Dendritic cell treated with granulocyte-macrophage colony-stimulating factor and Interleukin-4, amounts not matched to agents 40 ng/mL and 50 ng/mL, for 4 days (primary cell): ENCODE measurements at regions not wholly inside any gene's neighbourhood (a gene's known extent, or its start where the extent isn't known, plus 50 kb on each side); places are given as distances from the start of the nearest gene placed in this dataset.
"Not testable (repeated sequence)": the region's sequence is repeated elsewhere in the genome, so short reads cannot be mapped to it uniquely, and the experiment has no call there.

Experiments
- H3K27ac Mint-ChIP-seq: one replicate; pipeline ENCODE4 v1.8.0; 2022; ENCODE audit warnings: mild to moderate bottlenecking, mixed read lengths
- H3K27me3 Mint-ChIP-seq: one replicate; pipeline ENCODE4 v1.8.0; 2022; ENCODE audit warnings: mild to moderate bottlenecking, mixed read lengths
- H3K36me3 Mint-ChIP-seq: one replicate; pipeline ENCODE4 v1.8.0; 2022; ENCODE audit warnings: low read depth, mixed read lengths
- H3K4me1 Mint-ChIP-seq: one replicate; pipeline ENCODE4 v1.8.0; 2022; ENCODE audit warnings: low read depth, mixed read lengths
- H3K4me3 Mint-ChIP-seq: one replicate; pipeline ENCODE4 v1.8.0; 2022; ENCODE audit warnings: mild to moderate bottlenecking, moderate library complexity, mixed read lengths
- H3K9me3 Mint-ChIP-seq: one replicate; pipeline ENCODE4 v1.8.0; 2022; ENCODE audit warnings: mixed read lengths
- intact Hi-C: fragments of 100-400 bp; cut with micrococcal nuclease; formaldehyde crosslinking; loops from one replicate; pipeline ENCODE4 v1.15.0; 2022

- no peak overlapping the region for H3K27ac Mint-ChIP-seq
- intact Hi-C loops = no loop called here
- H3K27me3 Mint-ChIP-seq = no peaks in the 10 kb centered on the region
- no peak overlapping the region for H3K4me3 Mint-ChIP-seq
- H3K36me3 Mint-ChIP-seq = no peaks in the 10 kb centered on the region
- no peaks in the 10 kb centered on the region for H3K4me1 Mint-ChIP-seq
- no peaks in the 10 kb centered on the region for H3K9me3 Mint-ChIP-seq
These were observed 983.6 kb downstream of the VRK1 start for GRCh38 chr14:97780804-97781203.

DNA sequence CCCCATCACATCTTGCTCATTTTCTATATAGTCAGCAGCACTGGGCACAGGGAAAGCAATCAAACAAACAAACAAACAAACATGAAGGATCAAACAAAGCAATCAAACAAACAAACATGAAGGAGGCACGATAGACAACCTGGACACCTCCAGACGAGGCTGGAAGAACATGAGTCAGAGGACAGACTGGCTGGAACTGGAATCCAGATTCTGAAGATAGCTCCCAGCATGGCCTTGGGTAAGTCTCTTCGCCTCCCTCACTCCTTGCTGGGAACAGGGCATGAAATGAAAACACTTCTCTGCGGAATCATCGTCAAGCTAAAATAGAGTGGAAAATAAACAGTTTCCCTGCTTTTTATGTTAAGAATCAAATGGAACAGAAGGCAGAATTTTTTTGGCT, 984.8 kb downstream of the VRK1 start:
- intact Hi-C loops = no loop called here
- Mint-ChIP-seq H3K36me3 (no peaks in the 10 kb centered on the region), H3K9me3 (no peaks in the 10 kb centered on the region), H3K4me1 (no peaks in the 10 kb centered on the region), H3K27me3 (no peaks in the 10 kb centered on the region), H3K4me3 (no peak overlapping the region), H3K27ac (no peak overlapping the region)

DNA sequence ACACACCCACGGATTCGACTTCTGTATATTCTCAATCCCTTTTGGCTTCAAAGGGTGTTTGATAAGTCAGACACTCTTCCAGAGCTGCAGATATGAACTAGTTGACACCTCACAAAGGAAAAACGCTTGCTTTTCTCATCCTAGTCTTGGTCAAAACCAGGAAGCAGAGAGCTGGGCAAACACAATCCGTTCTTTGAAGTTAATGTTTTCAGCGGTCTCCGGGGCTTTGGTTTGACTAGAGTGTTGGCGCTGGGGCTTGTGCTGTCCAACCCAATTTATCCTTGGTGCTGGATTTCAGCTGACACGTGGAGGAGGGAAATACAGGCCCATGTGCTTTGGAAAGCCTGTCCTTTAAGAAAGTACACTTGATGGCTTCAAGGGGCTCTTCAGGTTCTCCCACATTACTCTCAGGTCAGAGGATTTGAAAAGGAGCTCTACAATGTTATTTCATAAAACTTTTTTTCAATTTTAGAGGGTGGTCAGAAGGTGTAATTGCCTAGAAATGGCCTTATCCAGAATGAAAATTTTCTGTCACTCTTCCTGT, 985.8 kb downstream of the VRK1 start:
- no peak overlapping the region for H3K4me3 Mint-ChIP-seq
- no peaks in the 10 kb centered on the region for H3K36me3 Mint-ChIP-seq
- intact Hi-C loops = no loop called here
- no peaks in the 10 kb centered on the region for H3K4me1 Mint-ChIP-seq
- no peaks in the 10 kb centered on the region for H3K9me3 Mint-ChIP-seq
- no peaks in the 10 kb centered on the region for H3K27me3 Mint-ChIP-seq
- H3K27ac Mint-ChIP-seq = no peak overlapping the region

DNA sequence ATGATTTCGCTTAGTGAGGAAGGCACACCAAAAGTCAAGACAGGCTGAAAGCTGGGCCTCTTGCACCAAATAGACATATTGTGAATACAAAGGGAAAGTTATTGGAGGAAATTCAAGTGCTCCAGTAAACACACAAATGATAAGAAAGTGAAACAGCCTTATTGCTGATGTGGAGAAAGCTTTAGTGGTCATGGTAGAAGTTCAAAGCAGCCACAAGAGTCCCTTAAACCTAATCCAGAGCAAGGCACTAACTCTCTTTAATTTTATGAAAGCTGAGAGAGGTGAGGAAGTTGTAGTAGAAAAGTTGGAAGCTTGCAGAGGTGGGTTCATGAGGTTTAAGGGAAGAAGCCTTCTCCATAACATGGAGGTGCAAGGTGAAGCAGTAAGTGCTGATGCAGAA, 988.3 kb downstream of the VRK1 start:
- Mint-ChIP-seq H3K27me3 (no peaks in the 10 kb centered on the region), H3K9me3 (no peaks in the 10 kb centered on the region), H3K36me3 (no peaks in the 10 kb centered on the region), H3K27ac (no peak overlapping the region), H3K4me1 (no peaks in the 10 kb centered on the region), H3K4me3 (no peak overlapping the region)
- intact Hi-C loops = no loop called here

DNA sequence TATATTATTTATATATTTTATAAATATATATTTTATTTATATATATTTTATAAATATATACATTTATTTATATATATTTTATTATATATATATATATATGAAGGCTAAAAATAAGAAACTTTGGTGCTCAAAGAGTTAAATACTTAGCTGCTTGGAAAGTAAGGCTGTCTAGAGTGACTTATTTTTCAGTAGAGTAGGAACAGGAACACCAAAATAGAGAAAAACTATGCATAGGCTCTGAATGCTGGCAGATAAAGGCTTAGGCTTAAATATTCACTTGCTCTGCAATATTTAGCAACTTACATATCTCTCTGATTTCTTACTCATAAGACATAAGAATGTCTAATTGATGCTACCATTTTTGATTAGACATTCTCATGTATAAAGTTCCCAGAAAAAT, 991.2 kb downstream of the VRK1 start:
- H3K27me3 Mint-ChIP-seq = no peaks in the 10 kb centered on the region
- H3K4me1 Mint-ChIP-seq = no peaks in the 10 kb centered on the region
- no peak overlapping the region for H3K27ac Mint-ChIP-seq
- H3K4me3 Mint-ChIP-seq = no peak overlapping the region
- intact Hi-C loops = no loop called here
- H3K9me3 Mint-ChIP-seq = no peaks in the 10 kb centered on the region
- H3K36me3 Mint-ChIP-seq = no peaks in the 10 kb centered on the region

- H3K27ac Mint-ChIP-seq = no peak overlapping the region
- H3K36me3 Mint-ChIP-seq = no peaks in the 10 kb centered on the region
- no peaks in the 10 kb centered on the region for H3K4me1 Mint-ChIP-seq
- no peaks in the 10 kb centered on the region for H3K9me3 Mint-ChIP-seq
- no peaks in the 10 kb centered on the region for H3K27me3 Mint-ChIP-seq
- intact Hi-C loops = no loop called here
- no peak overlapping the region for H3K4me3 Mint-ChIP-seq
These were observed 991.8 kb downstream of the VRK1 start for GRCh38 chr14:97788846-97789526.

- Mint-ChIP-seq H3K9me3 (no peaks in the 10 kb centered on the region), H3K27ac (no peak overlapping the region), H3K4me1 (no peaks in the 10 kb centered on the region), H3K4me3 (no peak overlapping the region), H3K36me3 (no peaks in the 10 kb centered on the region), H3K27me3 (no peaks in the 10 kb centered on the region)
- intact Hi-C loops = no loop called here
These were observed 993.9 kb downstream of the VRK1 start for GRCh38 chr14:97791072-97791471.

GRCh38 chr14:97791906-97792305, 994.7 kb downstream of the VRK1 start:
- Mint-ChIP-seq H3K27ac (no peak overlapping the region), H3K9me3 (no peaks in the 10 kb centered on the region), H3K4me1 (no peaks in the 10 kb centered on the region), H3K36me3 (no peaks in the 10 kb centered on the region), H3K27me3 (no peaks in the 10 kb centered on the region), H3K4me3 (no peak overlapping the region)
- intact Hi-C loops = no loop called here

- Mint-ChIP-seq H3K36me3 (no peaks in the 10 kb centered on the region), H3K4me1 (no peaks in the 10 kb centered on the region), H3K9me3 (peaks cover under 1% of the 10 kb centered on the region), H3K27me3 (no peaks in the 10 kb centered on the region), H3K27ac (no peak overlapping the region), H3K4me3 (no peak overlapping the region)
- intact Hi-C loops = no loop called here
These were observed 999.3 kb downstream of the VRK1 start for GRCh38 chr14:97796511-97796910.

DNA sequence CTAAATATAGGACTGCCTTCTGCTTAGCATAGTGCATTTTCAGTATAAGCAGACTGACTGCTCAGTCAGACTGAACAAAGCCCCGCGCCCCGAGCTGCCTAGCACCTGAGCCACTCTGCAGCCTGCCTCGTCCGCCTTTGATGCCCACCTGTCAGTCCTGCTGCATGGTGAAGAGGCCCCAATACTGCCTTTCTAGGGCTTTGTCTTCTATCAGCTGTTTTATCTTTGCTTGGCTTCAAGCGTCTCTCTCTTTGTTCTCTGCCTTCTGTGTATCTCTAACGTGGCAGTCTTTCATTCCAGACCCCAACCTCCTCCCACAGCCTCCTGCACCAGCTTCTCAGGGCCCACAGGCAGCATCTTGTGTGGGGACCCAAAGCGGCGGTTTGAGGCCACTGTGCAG, 1001.0 kb downstream of the VRK1 start:
- Mint-ChIP-seq H3K36me3 (no peaks in the 10 kb centered on the region), H3K4me1 (no peaks in the 10 kb centered on the region), H3K9me3 (peaks cover 14% of the 10 kb centered on the region), H3K27ac (no peak overlapping the region), H3K4me3 (no peak overlapping the region), H3K27me3 (no peaks in the 10 kb centered on the region)
- intact Hi-C loops = no loop called here

GRCh38 chr14:97802430-97803373, 1005.5 kb downstream of the VRK1 start:
- no peaks in the 10 kb centered on the region for H3K36me3 Mint-ChIP-seq
- intact Hi-C loops = no loop called here
- H3K4me3 Mint-ChIP-seq = no peak overlapping the region
- no peak overlapping the region for H3K27ac Mint-ChIP-seq
- no peaks in the 10 kb centered on the region for H3K4me1 Mint-ChIP-seq
- no peaks in the 10 kb centered on the region for H3K27me3 Mint-ChIP-seq
- peaks cover 14% of the 10 kb centered on the region for H3K9me3 Mint-ChIP-seq

DNA sequence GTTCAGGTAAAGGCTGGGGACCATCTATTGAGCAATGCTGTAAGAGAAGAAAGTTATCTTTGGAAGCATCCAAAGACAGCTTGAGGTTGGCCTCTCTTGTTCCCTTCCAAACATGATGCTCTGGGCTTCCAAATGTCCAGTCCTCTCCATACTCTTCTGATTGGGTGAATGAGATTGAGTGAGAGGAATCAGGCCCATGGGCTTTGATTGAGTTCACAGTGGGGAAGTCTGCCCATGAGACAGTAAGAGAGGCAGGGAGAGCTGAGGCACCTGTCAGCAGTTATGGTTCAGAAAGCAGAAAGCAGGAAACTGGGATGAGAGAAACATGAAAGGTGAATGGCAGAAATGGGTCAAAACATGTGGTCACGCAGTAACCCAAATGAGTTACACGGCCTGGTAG, 1006.9 kb downstream of the VRK1 start:
- Mint-ChIP-seq H3K27ac (no peak overlapping the region), H3K4me3 (no peak overlapping the region), H3K36me3 (no peaks in the 10 kb centered on the region), H3K4me1 (no peaks in the 10 kb centered on the region), H3K27me3 (no peaks in the 10 kb centered on the region), H3K9me3 (peaks cover 14% of the 10 kb centered on the region)
- intact Hi-C loops = no loop called here

- Mint-ChIP-seq H3K27ac (no peak overlapping the region), H3K36me3 (no peaks in the 10 kb centered on the region), H3K4me1 (no peaks in the 10 kb centered on the region), H3K27me3 (no peaks in the 10 kb centered on the region), H3K9me3 (peaks cover 21% of the 10 kb centered on the region), H3K4me3 (no peak overlapping the region)
- intact Hi-C loops = no loop called here
These were observed 1009.7 kb downstream of the VRK1 start for GRCh38 chr14:97806891-97807290.

DNA sequence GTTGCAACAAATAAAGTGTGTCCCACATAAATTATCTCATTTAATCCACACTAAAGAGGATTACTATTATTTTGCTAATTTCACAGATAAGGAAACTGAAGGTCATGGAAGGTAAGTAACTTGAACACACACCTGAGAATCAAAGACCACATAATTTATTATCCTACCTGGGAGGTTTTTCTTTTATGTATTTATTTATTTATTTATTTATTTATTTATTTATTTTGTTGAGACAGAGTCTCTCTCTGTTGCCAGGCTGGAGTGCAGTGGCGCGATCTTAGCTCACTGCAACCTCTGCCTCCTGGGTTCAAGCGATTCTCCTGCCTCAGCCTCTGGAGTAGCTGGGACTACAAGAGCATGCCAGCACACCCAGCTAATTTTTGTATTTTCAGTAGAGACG, 1011.4 kb downstream of the VRK1 start:
- peaks cover 11% of the 10 kb centered on the region for H3K9me3 Mint-ChIP-seq
- H3K36me3 Mint-ChIP-seq, H3K4me3 Mint-ChIP-seq, intact Hi-C loops, H3K27ac Mint-ChIP-seq, H3K4me1 Mint-ChIP-seq, H3K27me3 Mint-ChIP-seq: not testable (repeated sequence)
